B cell (primary cell): ENCODE measurements at regions not wholly inside any gene's neighbourhood (a gene's known extent, or its start where the extent isn't known, plus 50 kb on each side); places are given as distances from the start of the nearest gene placed in this dataset.

Source experiments
- ATAC-seq: fragments of 200-7000 bp; cut with Tn5 transposase; one replicate; pipeline ENCODE4 v1.10.0; 2021; ENCODE audit warnings: low read depth, mild to moderate bottlenecking, moderate number of reproducible peaks, moderate library complexity
- CTCF ChIA-PET: fragments of 350-600 bp; sonication (Branson Sonifier 250); formaldehyde crosslinking; loops from one replicate; lab custom pipeline; 2021; ENCODE audit warnings: antibody characterized with exemption, inconsistent platforms; lab: Charles Lee
- POLR2A ChIA-PET: fragments of 350-600 bp; sonication (Branson Sonifier 250); formaldehyde crosslinking; loops from one replicate; lab custom pipeline; 2021; ENCODE audit warnings: antibody characterized with exemption; lab: Charles Lee
- DNase-seq: peaks from one replicate; pipeline ENCODE4 v3.0.0; 2013
- H2AFZ ChIP-seq: 2 replicates; pipeline ENCODE4 v1.6.1; 2012; ENCODE audit warnings: mild to moderate bottlenecking, low read depth, low read length; ENCODE audit not compliant: insufficient read depth, poor library complexity, severe bottlenecking
- H3K27ac ChIP-seq, 2 donors: 1 replicate in 1 of 2; 2 replicates in 1 of 2; pipeline ENCODE4 v1.5.1; 2012 to 2013; ENCODE audit warnings: low read length in 2 of 2, mild to moderate bottlenecking in 2 of 2, moderate library complexity in 1 of 2
- H3K27me3 ChIP-seq, 4 experiments: fragments of 200-600 bp in 1 of 4; sonication (generic) in 1 of 4; replicated peaks in 1 of 4; 1 replicate in 2 of 4; 2 replicates in 2 of 4; pipeline versions ENCODE4 v1.6.1 to v1.7.0; 2013 to 2016; ENCODE audit warnings: low read length in 3 of 4, mild to moderate bottlenecking in 2 of 4, mixed read lengths in 1 of 4, moderate library complexity in 1 of 4; ENCODE audit not compliant: insufficient read depth in 4 of 4, control insufficient read depth in 3 of 4; ENCODE audit errors: control extremely low read depth in 1 of 4
- H3K36me3 ChIP-seq, 2 experiments: replicated peaks in 1 of 2; 1 replicate in 1 of 2; 2 replicates in 1 of 2; pipeline versions ENCODE4 v1.6.1 to v1.7.1; 2013; ENCODE audit warnings: low read length in 1 of 2; ENCODE audit not compliant: insufficient read depth in 2 of 2, control insufficient read depth in 1 of 2; ENCODE audit errors: control extremely low read depth in 1 of 2, extremely low read depth in 1 of 2
- H3K4me1 ChIP-seq, 2 donors: fragments of 200-600 bp in 1 of 2; sonication (generic) in 1 of 2; 1 replicate in 1 of 2; 2 replicates in 1 of 2; pipeline versions ENCODE4 v1.5.1 to v1.6.1; 2013 to 2017; ENCODE audit warnings: low read length in 2 of 2; ENCODE audit not compliant: control insufficient read depth in 2 of 2, insufficient read depth in 2 of 2
- H3K4me2 ChIP-seq: replicated peaks from 2 replicates; pipeline ENCODE3; 2012; ENCODE audit warnings: mild to moderate bottlenecking, low read depth, low read length; ENCODE audit not compliant: poor library complexity, severe bottlenecking
- H3K4me3 ChIP-seq, 5 experiments: fragments of 200-600 bp in 1 of 5; sonication (generic) in 1 of 5; 1 replicate in 3 of 5; 2 replicates in 2 of 5; pipeline versions ENCODE4 v1.5.1 to v1.7.0; 2011 to 2016; ENCODE audit warnings: low read length in 4 of 5, mild to moderate bottlenecking in 4 of 5, low read depth in 2 of 5, control low read depth in 1 of 5, moderate library complexity in 1 of 5; ENCODE audit not compliant: insufficient read depth in 1 of 5; ENCODE audit errors: control extremely low read depth in 1 of 5, extremely low read depth in 1 of 5
- H3K79me2 ChIP-seq: fragments of 200-600 bp; sonication (generic); one replicate; pipeline ENCODE4 v1.6.0; 2016; ENCODE audit warnings: low read length; ENCODE audit not compliant: control insufficient read depth, insufficient read depth
- H3K9ac ChIP-seq: fragments of 200-600 bp; sonication (generic); 2 replicates; pipeline ENCODE4 v1.6.1; 2017; ENCODE audit warnings: mild to moderate bottlenecking, low read length, moderate library complexity
- H3K9me3 ChIP-seq, 3 donors: one replicate each; pipeline versions ENCODE4 v1.6.1 to v1.7.1; 2013; ENCODE audit warnings: low read length in 2 of 3; ENCODE audit not compliant: control insufficient read depth in 2 of 3, insufficient read depth in 1 of 3; ENCODE audit errors: control extremely low read depth in 1 of 3
- H4K20me1 ChIP-seq: 2 replicates; pipeline ENCODE4 v1.6.0; 2012; ENCODE audit warnings: mild to moderate bottlenecking, low read length; ENCODE audit not compliant: insufficient read depth, control insufficient read depth, poor library complexity, severe bottlenecking
- H3K27ac Mint-ChIP-seq: one replicate; pipeline ENCODE4 v1.8.0; 2021; ENCODE audit warnings: mixed read lengths
- H3K27me3 Mint-ChIP-seq: one replicate; pipeline ENCODE4 v1.8.0; 2021; ENCODE audit warnings: mixed read lengths
- H3K4me1 Mint-ChIP-seq: one replicate; pipeline ENCODE4 v1.8.0; 2021; ENCODE audit warnings: mixed read lengths
- H3K4me3 Mint-ChIP-seq: one replicate; pipeline ENCODE4 v1.8.0; 2021; ENCODE audit warnings: mixed read lengths
- H3K9me3 Mint-ChIP-seq: one replicate; pipeline ENCODE4 v1.8.0; 2022; ENCODE audit warnings: mixed read lengths; ENCODE audit not compliant: insufficient read depth
- CTCF ChIP-seq: fragments of 200-600 bp; IDR thresholded peaks from one replicate; pipeline ENCODE4 v1.8.0; 2022; ENCODE audit warnings: antibody characterized with exemption, mild to moderate bottlenecking
- EZH2 ChIP-seq: IDR thresholded peaks from 2 replicates; pipeline ENCODE4 v1.6.1; 2012; ENCODE audit warnings: borderline replicate concordance, low read depth, mild to moderate bottlenecking, moderate library complexity, low read length; ENCODE audit not compliant: insufficient read depth, poor library complexity, severe bottlenecking
- WGBS: methylation state at CpG from one replicate; pipeline ENCODE4 v1.1.5; 2013; ENCODE audit warnings: missing lambda C conversion rate; ENCODE audit not compliant: insufficient coverage; 5-methylcytosine and 5-hydroxymethylcytosine counted together
- intact Hi-C: fragments of 100-400 bp; cut with micrococcal nuclease; formaldehyde crosslinking; loops from one replicate; pipeline ENCODE4 v1.10.0; 2022

- ATAC-seq (no peak), DNase-seq (no peak)
- H3K9ac ChIP-seq = no peak overlapping the region
- no peak overlapping the region for H2AFZ ChIP-seq
- no peaks in the 10 kb centered on the region for H3K4me1 Mint-ChIP-seq
- peaks cover 0 to 7% (median 0%) of the 10 kb centered on the region in 3 donors for H3K9me3 ChIP-seq
- H3K27me3 ChIP-seq = peaks cover 0 to 8% (median 3%) of the 10 kb centered on the region in 4 experiments
- no peak overlapping the region for H3K4me2 ChIP-seq
- intact Hi-C loops = no loop called here
- CTCF ChIA-PET = no interaction called here
- H3K36me3 ChIP-seq = no peaks in the 10 kb centered on the region
- TF ChIP-seq EZH2 (no peak), CTCF (no peak)
- no peaks in the 10 kb centered on the region for H3K4me1 ChIP-seq
- H3K4me3 ChIP-seq = no peak overlapping the region
- peaks cover 38% of the 10 kb centered on the region for H3K27me3 Mint-ChIP-seq
- H3K4me3 Mint-ChIP-seq = no peak overlapping the region
- no peaks in the 10 kb centered on the region for H3K79me2 ChIP-seq
- no peaks in the 10 kb centered on the region for H3K9me3 Mint-ChIP-seq
- POLR2A ChIA-PET = no interaction called here
- H4K20me1 ChIP-seq = no peaks in the 10 kb centered on the region
- 83% methylated on average over 1 of the region's 1 CpG for WGBS
- no peak overlapping the region for H3K27ac Mint-ChIP-seq
- H3K27ac ChIP-seq = no peak overlapping the region
These were observed 55.7 kb upstream of the PKDCC start for GRCh38 chr2:41992056-41992642.

GRCh38 chr2:41992671-41993434 is 55.0 kb upstream of the PKDCC start:
- Histone ChIP-seq H3K4me1 (no peaks in the 10 kb centered on the region), H3K4me2 (no peak overlapping the region), H3K27me3 (peaks cover 0 to 7% (median 3%) of the 10 kb centered on the region in 4 experiments), H3K27ac (no peak overlapping the region), H3K9ac (no peak overlapping the region), H3K79me2 (no peaks in the 10 kb centered on the region), H3K4me3 (no peak overlapping the region), H3K36me3 (no peaks in the 10 kb centered on the region), H4K20me1 (no peaks in the 10 kb centered on the region), H2AFZ (no peak overlapping the region), H3K9me3 (peaks cover 0 to 7% (median 0%) of the 10 kb centered on the region in 3 donors)
- CTCF ChIA-PET = interaction anchor here (0.5 kb wide), 1 partner anchor 1668 kb away, joined by 3 read pairs; no protein-coding TSS in a partner anchor
- DNase-seq (no peak), ATAC-seq (no peak)
- Mint-ChIP-seq H3K4me3 (no peak overlapping the region), H3K9me3 (no peaks in the 10 kb centered on the region), H3K27ac (no peak overlapping the region), H3K4me1 (no peaks in the 10 kb centered on the region), H3K27me3 (peaks cover 37% of the 10 kb centered on the region)
- intact Hi-C loops = no loop called here
- 75% methylated on average over 8 of the region's 12 CpGs for WGBS
- POLR2A ChIA-PET = no interaction called here
- TF ChIP-seq EZH2 = no peak
- TF ChIP-seq CTCF = no peak
